ENCODE measurements at regions not wholly inside any gene's neighbourhood (a gene's known extent, or its start where the extent isn't known, plus 50 kb on each side); places are given as distances from the start of the nearest gene placed in this dataset.

- intact Hi-C loops (cut with DNase I): loop anchor here (10.0 kb wide), 1 partner anchor 433 kb away; no protein-coding TSS in a partner anchor
- no peak for TF ChIP-seq CTCF (IDR thresholded peaks at IDR 0.05)
- H3K4me3 ChIP-seq: no peak overlapping the region
- no peaks in the 10 kb centered on the region for H3K36me3 ChIP-seq
- no peaks in the 10 kb centered on the region for H3K27me3 ChIP-seq
- DNase-seq (ENCODE audit: low spot score in 2 of 2): peak; percentile 61 to 94
- H3K4me1 ChIP-seq: peaks cover 0 to 5% of the 10 kb centered on the region in 2 donors
- peak overlapping the region; percentile 68 to 85 for H3K27ac ChIP-seq
- no peaks in the 10 kb centered on the region for H3K9me3 ChIP-seq
Observed at GRCh38 chr11:91981995-91982394, 242.6 kb upstream of the FAT3 start.

- Histone ChIP-seq H3K4me3 (no peak overlapping the region), H3K27ac (no peak overlapping the region), H3K27me3 (no peaks in the 10 kb centered on the region), H3K9me3 (no peaks in the 10 kb centered on the region), H3K4me1 (peaks cover 0 to 5% of the 10 kb centered on the region in 2 donors), H3K36me3 (no peaks in the 10 kb centered on the region)
- TF ChIP-seq CTCF (IDR thresholded peaks at IDR 0.05): no peak
- intact Hi-C loops (cut with DNase I): loop anchor here (10.0 kb wide), 1 partner anchor 435 kb away; no protein-coding TSS in a partner anchor
- DNase-seq (ENCODE audit: low spot score in 2 of 2): no peak
Observed at GRCh38 chr11:91979775-91980174, 244.8 kb upstream of the FAT3 start.

- H3K27ac ChIP-seq: no peak overlapping the region
- DNase-seq (ENCODE audit: low spot score in 2 of 2): no peak
- peaks cover 0 to 5% of the 10 kb centered on the region in 2 donors for H3K4me1 ChIP-seq
- TF ChIP-seq CTCF (IDR thresholded peaks at IDR 0.05): no peak
- H3K36me3 ChIP-seq: no peaks in the 10 kb centered on the region
- H3K9me3 ChIP-seq: no peaks in the 10 kb centered on the region
- intact Hi-C loops (cut with DNase I): no loop called here
- no peaks in the 10 kb centered on the region for H3K27me3 ChIP-seq
- no peak overlapping the region for H3K4me3 ChIP-seq
Observed at GRCh38 chr11:91978747-91979146, 245.9 kb upstream of the FAT3 start.

GRCh38 chr11:91972665-91973266 lies 251.9 kb upstream of the FAT3 start:
- intact Hi-C loops (cut with DNase I): no loop called here
- Histone ChIP-seq H3K4me1 (peaks cover 0 to 3% of the 10 kb centered on the region in 2 donors), H3K9me3 (no peaks in the 10 kb centered on the region), H3K27ac (no peak overlapping the region), H3K4me3 (no peak overlapping the region), H3K36me3 (no peaks in the 10 kb centered on the region), H3K27me3 (no peaks in the 10 kb centered on the region)
- no peak for TF ChIP-seq CTCF (IDR thresholded peaks at IDR 0.05)
- no peak for DNase-seq (ENCODE audit: low spot score in 2 of 2)

GRCh38 chr11:91970624-91971023 lies 254.0 kb upstream of the FAT3 start:
- Histone ChIP-seq H3K4me3 (no peak overlapping the region), H3K36me3 (no peaks in the 10 kb centered on the region), H3K27ac (no peak overlapping the region), H3K9me3 (no peaks in the 10 kb centered on the region), H3K27me3 (no peaks in the 10 kb centered on the region), H3K4me1 (peaks cover 0 to 3% of the 10 kb centered on the region in 2 donors)
- no peak for DNase-seq (ENCODE audit: low spot score in 2 of 2)
- intact Hi-C loops (cut with DNase I): no loop called here
- no peak for TF ChIP-seq CTCF (IDR thresholded peaks at IDR 0.05)

- intact Hi-C loops (cut with DNase I): no loop called here
- no peak for TF ChIP-seq CTCF (IDR thresholded peaks at IDR 0.05)
- Histone ChIP-seq H3K4me3 (no peak overlapping the region), H3K36me3 (no peaks in the 10 kb centered on the region), H3K9me3 (no peaks in the 10 kb centered on the region), H3K27ac (no peak overlapping the region), H3K27me3 (no peaks in the 10 kb centered on the region), H3K4me1 (peaks cover 0 to 3% of the 10 kb centered on the region in 2 donors)
- no peak for DNase-seq (ENCODE audit: low spot score in 2 of 2)
Observed at GRCh38 chr11:91969486-91969885, 255.1 kb upstream of the FAT3 start.

Data from ascending aorta (tissue), 2 donors.